ENCODE measurements at regions not wholly inside any gene's neighbourhood (a gene's known extent, or its start where the extent isn't known, plus 50 kb on each side); places are given as distances from the start of the nearest gene placed in this dataset.

GRCh38 chr9:90724112-90724511 lies 77.5 kb upstream of the SYK start:
- TF ChIP-seq CTCF (IDR thresholded peaks at IDR 0.05; ENCODE audit: low read length) (no peak), EZH2 (optimal IDR thresholded peaks at IDR 0.05; ENCODE audit: low read depth, low read length) (no peak), EZH2phosphoT487 (IDR thresholded peaks at IDR 0.05; ENCODE audit: low read length) (no peak)

All from MM.1S (cell line).